ENCODE measurements at regions not wholly inside any gene's neighbourhood (a gene's known extent, or its start where the extent isn't known, plus 50 kb on each side); places are given as distances from the start of the nearest gene placed in this dataset.

- H3K4me1 Mint-ChIP-seq (ENCODE audit: unreplicated experiment): peaks cover 2% of the 10 kb centered on the region
- no peak for DNase-seq (ENCODE audit: low spot score)
- no peaks in the 10 kb centered on the region for H3K9me3 Mint-ChIP-seq (ENCODE audit: unreplicated experiment)
- no peaks in the 10 kb centered on the region for H3K36me3 Mint-ChIP-seq (ENCODE audit: low read depth, unreplicated experiment)
- H3K27ac Mint-ChIP-seq (ENCODE audit: unreplicated experiment): no peak overlapping the region
- no peak overlapping the region for H3K4me3 Mint-ChIP-seq (ENCODE audit: unreplicated experiment)
- TF ChIP-seq, protein P1, sequence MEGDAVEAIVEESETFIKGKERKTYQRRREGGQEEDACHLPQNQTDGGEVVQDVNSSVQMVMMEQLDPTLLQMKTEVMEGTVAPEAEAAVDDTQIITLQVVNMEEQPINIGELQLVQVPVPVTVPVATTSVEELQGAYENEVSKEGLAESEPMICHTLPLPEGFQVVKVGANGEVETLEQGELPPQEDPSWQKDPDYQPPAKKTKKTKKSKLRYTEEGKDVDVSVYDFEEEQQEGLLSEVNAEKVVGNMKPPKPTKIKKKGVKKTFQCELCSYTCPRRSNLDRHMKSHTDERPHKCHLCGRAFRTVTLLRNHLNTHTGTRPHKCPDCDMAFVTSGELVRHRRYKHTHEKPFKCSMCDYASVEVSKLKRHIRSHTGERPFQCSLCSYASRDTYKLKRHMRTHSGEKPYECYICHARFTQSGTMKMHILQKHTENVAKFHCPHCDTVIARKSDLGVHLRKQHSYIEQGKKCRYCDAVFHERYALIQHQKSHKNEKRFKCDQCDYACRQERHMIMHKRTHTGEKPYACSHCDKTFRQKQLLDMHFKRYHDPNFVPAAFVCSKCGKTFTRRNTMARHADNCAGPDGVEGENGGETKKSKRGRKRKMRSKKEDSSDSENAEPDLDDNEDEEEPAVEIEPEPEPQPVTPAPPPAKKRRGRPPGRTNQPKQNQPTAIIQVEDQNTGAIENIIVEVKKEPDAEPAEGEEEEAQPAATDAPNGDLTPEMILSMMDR (IDR thresholded peaks at IDR 0.05; ENCODE audit: unreplicated experiment): no peak
- H3K27me3 Mint-ChIP-seq (ENCODE audit: unreplicated experiment): no peaks in the 10 kb centered on the region
These were observed 393.9 kb downstream of the NXPH1 start for GRCh38 chr7:8827329-8827728.

GRCh38 chr7:8829100-8829499, 395.7 kb downstream of the NXPH1 start:
- TF ChIP-seq, protein P1 (IDR thresholded peaks at IDR 0.05; ENCODE audit: unreplicated experiment): no peak
- Mint-ChIP-seq H3K27me3 (ENCODE audit: unreplicated experiment) (no peaks in the 10 kb centered on the region), H3K9me3 (ENCODE audit: unreplicated experiment) (no peaks in the 10 kb centered on the region), H3K4me1 (ENCODE audit: unreplicated experiment) (peaks cover 2% of the 10 kb centered on the region), H3K4me3 (ENCODE audit: unreplicated experiment) (no peak overlapping the region), H3K36me3 (ENCODE audit: low read depth, unreplicated experiment) (no peaks in the 10 kb centered on the region), H3K27ac (ENCODE audit: unreplicated experiment) (no peak overlapping the region)
- no peak for DNase-seq (ENCODE audit: low spot score)

GRCh38 chr7:8831376-8831775, 398.0 kb downstream of the NXPH1 start:
- Mint-ChIP-seq H3K9me3 (ENCODE audit: unreplicated experiment) (no peaks in the 10 kb centered on the region), H3K27ac (ENCODE audit: unreplicated experiment) (no peak overlapping the region), H3K27me3 (ENCODE audit: unreplicated experiment) (no peaks in the 10 kb centered on the region), H3K36me3 (ENCODE audit: low read depth, unreplicated experiment) (no peaks in the 10 kb centered on the region), H3K4me1 (ENCODE audit: unreplicated experiment) (peaks cover 2% of the 10 kb centered on the region), H3K4me3 (ENCODE audit: unreplicated experiment) (no peak overlapping the region)
- no peak for DNase-seq (ENCODE audit: low spot score)
- TF ChIP-seq, protein P1 (IDR thresholded peaks at IDR 0.05; ENCODE audit: unreplicated experiment): no peak

DNA sequence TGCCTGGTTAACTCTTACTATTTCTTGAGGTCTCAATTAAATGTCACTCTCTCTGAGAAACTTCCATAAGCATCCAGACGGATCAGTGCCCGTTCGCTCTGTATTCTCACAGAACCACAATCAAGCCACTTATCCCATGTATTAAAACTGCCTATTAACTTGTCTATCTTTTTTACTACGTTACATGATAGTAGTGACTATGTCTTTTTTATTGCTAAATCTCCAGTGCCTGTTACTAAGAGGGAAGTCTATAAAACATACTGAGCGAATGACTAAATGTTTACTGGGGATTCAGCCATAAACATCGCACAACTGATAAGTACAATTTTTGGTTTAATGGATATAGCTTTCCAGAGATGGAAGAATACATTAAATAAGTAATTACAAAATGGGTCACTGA, 399.9 kb downstream of the NXPH1 start:
- Mint-ChIP-seq H3K27ac (ENCODE audit: unreplicated experiment) (no peak overlapping the region), H3K4me3 (ENCODE audit: unreplicated experiment) (no peak overlapping the region), H3K4me1 (ENCODE audit: unreplicated experiment) (no peaks in the 10 kb centered on the region), H3K9me3 (ENCODE audit: unreplicated experiment) (no peaks in the 10 kb centered on the region), H3K27me3 (ENCODE audit: unreplicated experiment) (no peaks in the 10 kb centered on the region), H3K36me3 (ENCODE audit: low read depth, unreplicated experiment) (no peaks in the 10 kb centered on the region)
- DNase-seq (ENCODE audit: low spot score): no peak
- TF ChIP-seq, protein P1 (IDR thresholded peaks at IDR 0.05; ENCODE audit: unreplicated experiment): no peak

- H3K27me3 Mint-ChIP-seq (ENCODE audit: unreplicated experiment): no peaks in the 10 kb centered on the region
- H3K9me3 Mint-ChIP-seq (ENCODE audit: unreplicated experiment): no peaks in the 10 kb centered on the region
- no peak overlapping the region for H3K27ac Mint-ChIP-seq (ENCODE audit: unreplicated experiment)
- no peaks in the 10 kb centered on the region for H3K36me3 Mint-ChIP-seq (ENCODE audit: low read depth, unreplicated experiment)
- TF ChIP-seq, protein P1 (IDR thresholded peaks at IDR 0.05; ENCODE audit: unreplicated experiment): no peak
- DNase-seq (ENCODE audit: low spot score): no peak
- H3K4me1 Mint-ChIP-seq (ENCODE audit: unreplicated experiment): no peaks in the 10 kb centered on the region
- no peak overlapping the region for H3K4me3 Mint-ChIP-seq (ENCODE audit: unreplicated experiment)
These were observed 407.8 kb downstream of the NXPH1 start for GRCh38 chr7:8841171-8841570.

Measured in endothelial cell (in vitro differentiated cells).